Ishikawa (cell line): ENCODE measurements at regions not wholly inside any gene's neighbourhood (a gene's known extent, or its start where the extent isn't known, plus 50 kb on each side); places are given as distances from the start of the nearest gene placed in this dataset.

Experiments used
- CREB1 ChIP-seq: IDR thresholded peaks from 2 replicates; pipeline ENCODE4 v1.6.1; 2012; ENCODE audit warnings: low read depth
- EP300 ChIP-seq: IDR thresholded peaks from 2 replicates; pipeline ENCODE4 v1.6.1; 2012; ENCODE audit warnings: borderline replicate concordance
- FOXM1 ChIP-seq: IDR thresholded peaks from 2 replicates; pipeline ENCODE4 v1.6.1; 2012; ENCODE audit warnings: low read depth, borderline replicate concordance
- MAX ChIP-seq: IDR thresholded peaks from 2 replicates; pipeline ENCODE4 v1.6.1; 2012
- NFIC ChIP-seq: IDR thresholded peaks from 2 replicates; pipeline ENCODE4 v1.6.1; 2012
- RAD21 ChIP-seq: IDR thresholded peaks from 2 replicates; pipeline ENCODE4 v1.6.1; 2012; ENCODE audit warnings: low read depth
- REST ChIP-seq: IDR thresholded peaks from 2 replicates; pipeline ENCODE4 v1.6.1; 2012; ENCODE audit warnings: low read depth, mild to moderate bottlenecking
- TAF1 ChIP-seq: IDR thresholded peaks from 2 replicates; pipeline ENCODE4 v1.6.1; 2012; ENCODE audit warnings: low read depth, mild to moderate bottlenecking
- TCF12 ChIP-seq: IDR thresholded peaks from 2 replicates; pipeline ENCODE4 v1.6.1; 2012; ENCODE audit warnings: low read depth

- TF ChIP-seq MAX (no peak), REST (no peak), EP300 (no peak), NFIC (no peak), TAF1 (no peak), FOXM1 (no peak), TCF12 (no peak), RAD21 (no peak), CREB1 (no peak)
Measured at GRCh38 chr9:22911632-22912031, 465.0 kb downstream of the DMRTA1 start.
